Thoracic aorta (tissue), 2 donors: ENCODE measurements at regions not wholly inside any gene's neighbourhood (a gene's known extent, or its start where the extent isn't known, plus 50 kb on each side); places are given as distances from the start of the nearest gene placed in this dataset.

Source experiments
- ATAC-seq: fragments of 150-250 bp; one replicate; pipeline ENCODE4 v1.8.0; 2017; ENCODE audit warnings: low read depth; ENCODE audit not compliant: insufficient number of reproducible peaks, low FRiP score
- DNase-seq: peaks from one replicate; pipeline ENCODE4 v3.0.0-alpha.2; 2020; ENCODE audit warnings: low spot score
- H3K27ac ChIP-seq, 2 donors: fragments of 200-600 bp; sonication (generic); 1 replicate in 1 of 2; 2 replicates in 1 of 2; pipeline ENCODE4 v1.5.1; 2016; ENCODE audit warnings: mild to moderate bottlenecking in 2 of 2, moderate library complexity in 2 of 2
- H3K27me3 ChIP-seq: fragments of 200-600 bp; sonication (generic); replicated peaks from 2 replicates; pipeline ENCODE4 v1.6.0; 2016; ENCODE audit warnings: mild to moderate bottlenecking; ENCODE audit not compliant: insufficient read depth
- H3K36me3 ChIP-seq: fragments of 200-600 bp; sonication (generic); one replicate; pipeline ENCODE4 v1.5.1; 2016
- H3K4me1 ChIP-seq, 2 donors: fragments of 200-600 bp; sonication (generic); 1 replicate in 1 of 2; 2 replicates in 1 of 2; pipeline versions ENCODE4 v1.5.1 to v1.6.0; 2016; ENCODE audit warnings: low read depth in 2 of 2, mild to moderate bottlenecking in 1 of 2; ENCODE audit not compliant: control insufficient read depth in 1 of 2
- H3K4me3 ChIP-seq: fragments of 200-600 bp; sonication (generic); 2 replicates; pipeline ENCODE4 v1.5.1; 2016; ENCODE audit warnings: mild to moderate bottlenecking
- H3K9me3 ChIP-seq: fragments of 200-600 bp; sonication (generic); 2 replicates; pipeline ENCODE4 v1.5.1; 2016
- TF ChIP-seq, protein P1 (sequence below): fragments of 200-600 bp; sonication (generic); IDR thresholded peaks from one replicate; pipeline ENCODE4 v1.5.1; 2019; ENCODE audit warnings: antibody characterized with exemption

DNA sequence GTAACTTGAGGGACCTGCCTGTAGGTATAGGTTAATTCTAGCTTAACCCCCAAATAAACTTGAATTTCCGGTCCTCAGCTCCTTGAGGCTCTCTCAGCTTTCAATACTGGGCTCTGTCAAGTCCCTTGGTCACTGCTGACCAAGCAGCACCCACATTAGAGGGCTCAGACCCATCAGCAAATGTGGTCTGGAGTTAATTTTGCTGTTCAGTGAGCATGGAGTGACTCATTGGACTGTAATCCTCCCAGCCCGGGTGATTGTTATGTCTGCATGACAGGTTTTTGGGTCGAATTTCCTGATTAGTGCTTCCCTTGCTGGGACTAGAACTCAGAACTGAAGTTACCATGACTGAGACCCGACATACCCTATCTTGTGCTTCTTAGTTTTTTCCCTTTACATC is 130.6 kb downstream of the URB2 start:
- TF ChIP-seq, protein P1, sequence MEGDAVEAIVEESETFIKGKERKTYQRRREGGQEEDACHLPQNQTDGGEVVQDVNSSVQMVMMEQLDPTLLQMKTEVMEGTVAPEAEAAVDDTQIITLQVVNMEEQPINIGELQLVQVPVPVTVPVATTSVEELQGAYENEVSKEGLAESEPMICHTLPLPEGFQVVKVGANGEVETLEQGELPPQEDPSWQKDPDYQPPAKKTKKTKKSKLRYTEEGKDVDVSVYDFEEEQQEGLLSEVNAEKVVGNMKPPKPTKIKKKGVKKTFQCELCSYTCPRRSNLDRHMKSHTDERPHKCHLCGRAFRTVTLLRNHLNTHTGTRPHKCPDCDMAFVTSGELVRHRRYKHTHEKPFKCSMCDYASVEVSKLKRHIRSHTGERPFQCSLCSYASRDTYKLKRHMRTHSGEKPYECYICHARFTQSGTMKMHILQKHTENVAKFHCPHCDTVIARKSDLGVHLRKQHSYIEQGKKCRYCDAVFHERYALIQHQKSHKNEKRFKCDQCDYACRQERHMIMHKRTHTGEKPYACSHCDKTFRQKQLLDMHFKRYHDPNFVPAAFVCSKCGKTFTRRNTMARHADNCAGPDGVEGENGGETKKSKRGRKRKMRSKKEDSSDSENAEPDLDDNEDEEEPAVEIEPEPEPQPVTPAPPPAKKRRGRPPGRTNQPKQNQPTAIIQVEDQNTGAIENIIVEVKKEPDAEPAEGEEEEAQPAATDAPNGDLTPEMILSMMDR, result no peak
- H3K36me3 ChIP-seq, result no peaks in the 10 kb centered on the region
- no peak for DNase-seq
- no peak overlapping the region for H3K27ac ChIP-seq
- H3K4me3 ChIP-seq, result no peak overlapping the region
- no peaks in the 10 kb centered on the region for H3K9me3 ChIP-seq
- no peak for ATAC-seq
- H3K27me3 ChIP-seq, result no peaks in the 10 kb centered on the region
- no peaks in the 10 kb centered on the region for H3K4me1 ChIP-seq

DNA sequence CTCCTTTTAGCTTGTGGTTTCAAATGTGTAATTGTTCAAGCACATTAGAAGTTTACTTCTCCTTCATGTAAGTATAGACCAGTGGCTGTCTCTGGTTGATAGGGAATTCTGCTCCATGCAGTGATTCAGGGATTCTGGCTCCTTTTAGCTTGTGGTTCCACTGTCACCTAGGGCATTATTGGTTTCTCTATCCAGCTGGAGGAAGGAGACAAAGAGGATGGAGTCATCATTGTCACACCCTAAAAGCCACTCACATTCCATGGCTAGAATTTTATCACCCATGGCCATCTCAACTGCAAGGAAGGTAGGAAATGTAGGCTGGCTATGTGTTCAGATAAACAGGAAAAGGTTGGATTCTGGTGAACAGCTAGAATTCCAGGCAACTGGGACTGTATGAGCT is 131.2 kb downstream of the URB2 start:
- no peaks in the 10 kb centered on the region for H3K27me3 ChIP-seq
- H3K27ac ChIP-seq, result no peak overlapping the region
- no peak overlapping the region for H3K4me3 ChIP-seq
- no peaks in the 10 kb centered on the region for H3K9me3 ChIP-seq
- no peaks in the 10 kb centered on the region for H3K36me3 ChIP-seq
- H3K4me1 ChIP-seq, result no peaks in the 10 kb centered on the region
- ATAC-seq (no peak), DNase-seq (no peak)
- TF ChIP-seq, protein P1, result no peak

DNA sequence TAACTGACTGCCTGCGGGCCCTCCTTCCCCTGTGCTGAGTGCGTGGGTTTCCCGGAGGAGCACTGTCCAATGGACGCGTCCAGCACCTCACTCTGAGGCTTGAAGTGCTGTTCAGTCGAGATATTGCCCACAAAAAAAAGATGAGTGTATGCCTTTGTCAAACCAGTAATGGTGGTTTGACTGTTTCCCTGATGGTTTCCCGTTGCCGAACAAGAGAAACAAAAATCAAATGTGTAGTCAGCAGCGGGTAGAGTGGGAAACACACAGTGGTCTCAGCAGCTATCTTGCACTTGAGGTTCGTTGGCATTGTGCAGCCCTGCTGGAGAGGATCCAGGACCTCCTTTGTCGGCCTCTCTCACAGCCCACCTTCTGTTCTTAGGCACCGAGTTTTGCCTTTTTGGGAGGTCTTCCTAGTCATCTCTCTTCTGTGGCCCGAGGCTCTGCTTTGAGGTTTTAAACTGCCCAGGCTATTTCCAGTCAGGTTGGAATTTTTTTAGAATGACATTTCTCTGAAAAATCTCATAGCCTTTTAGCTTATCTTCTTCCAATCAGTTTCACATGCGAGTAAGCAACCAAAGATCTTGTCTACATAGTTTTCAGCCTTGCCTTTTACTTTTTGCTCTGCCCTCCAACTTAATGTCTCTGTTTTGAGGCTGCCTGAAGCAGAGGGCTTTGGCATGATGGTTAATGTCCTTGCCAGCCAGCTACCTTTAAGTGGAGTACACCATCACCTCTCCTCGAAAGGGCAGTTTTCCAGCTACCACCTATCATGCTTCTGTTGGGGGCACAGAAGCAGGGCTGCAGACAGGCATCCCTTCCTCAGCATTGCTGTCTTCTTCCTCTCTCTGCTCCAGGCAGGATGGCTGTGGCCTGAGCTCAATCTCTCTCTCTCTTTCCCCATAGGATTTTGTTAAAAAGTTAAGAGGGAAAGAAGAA is 132.3 kb downstream of the URB2 start:
- H3K9me3 ChIP-seq, result no peaks in the 10 kb centered on the region
- ATAC-seq (no peak), DNase-seq (no peak)
- H3K27ac ChIP-seq, result no peak overlapping the region
- H3K4me1 ChIP-seq, result no peaks in the 10 kb centered on the region
- H3K27me3 ChIP-seq, result no peaks in the 10 kb centered on the region
- H3K36me3 ChIP-seq, result no peaks in the 10 kb centered on the region
- no peak overlapping the region for H3K4me3 ChIP-seq
- TF ChIP-seq, protein P1, result no peak

DNA sequence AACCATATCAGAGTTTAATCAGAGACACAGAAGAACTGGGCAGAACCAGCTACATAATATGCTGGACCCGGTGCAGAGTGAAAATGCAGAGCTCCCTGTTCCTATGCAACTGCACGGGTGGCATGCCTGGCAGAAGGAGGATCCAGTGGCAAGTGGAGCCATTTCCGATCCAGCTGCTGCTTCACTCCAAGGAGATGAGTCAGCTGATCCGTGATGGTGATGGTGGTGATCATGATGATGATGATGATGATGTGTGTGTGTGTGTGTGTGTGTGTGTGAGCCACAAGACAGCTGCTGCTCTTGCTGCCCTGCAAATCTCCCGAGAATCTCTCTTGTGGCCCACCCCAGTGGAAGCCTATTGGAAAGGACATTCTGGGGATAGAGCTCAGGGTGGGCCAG is 133.0 kb downstream of the URB2 start:
- no peak for ATAC-seq
- no peak for DNase-seq
- Histone ChIP-seq H3K4me3 (no peak overlapping the region), H3K27ac (no peak overlapping the region), H3K4me1 (no peaks in the 10 kb centered on the region), H3K27me3 (no peaks in the 10 kb centered on the region), H3K9me3 (no peaks in the 10 kb centered on the region), H3K36me3 (no peaks in the 10 kb centered on the region)
- TF ChIP-seq, protein P1, result no peak

DNA sequence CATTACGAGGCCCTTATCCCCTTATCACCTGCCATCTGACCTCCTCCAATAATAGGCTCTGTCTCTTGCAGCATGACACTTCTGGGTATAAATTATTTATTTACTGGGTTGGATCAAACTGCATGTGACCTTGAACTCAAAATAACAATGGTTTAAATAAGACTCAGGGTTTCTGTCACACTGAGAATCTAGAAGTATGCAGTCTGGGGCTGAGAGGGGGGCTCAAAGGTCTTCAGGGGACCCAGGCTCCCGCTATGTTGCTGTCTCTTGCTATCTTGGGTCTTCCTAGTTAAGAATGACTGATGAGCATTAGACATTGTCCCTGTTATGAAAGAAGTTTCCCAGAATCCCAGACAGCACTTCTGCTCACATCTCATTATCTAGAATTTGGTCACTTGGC is 133.5 kb downstream of the URB2 start:
- TF ChIP-seq, protein P1, result no peak
- Histone ChIP-seq H3K27me3 (no peaks in the 10 kb centered on the region), H3K36me3 (no peaks in the 10 kb centered on the region), H3K4me1 (no peaks in the 10 kb centered on the region), H3K4me3 (no peak overlapping the region), H3K9me3 (no peaks in the 10 kb centered on the region), H3K27ac (no peak overlapping the region)
- no peak for DNase-seq
- ATAC-seq, result no peak
